ENCODE measurements at regions not wholly inside any gene's neighbourhood (a gene's known extent, or its start where the extent isn't known, plus 50 kb on each side); places are given as distances from the start of the nearest gene placed in this dataset.

- no TSS peak for BruUV-seq (replicated peaks)
- CTCF ChIA-PET: no interaction called here
Measured at GRCh38 chr12:62098132-62098531, 162.1 kb upstream of the USP15 start.

DNA sequence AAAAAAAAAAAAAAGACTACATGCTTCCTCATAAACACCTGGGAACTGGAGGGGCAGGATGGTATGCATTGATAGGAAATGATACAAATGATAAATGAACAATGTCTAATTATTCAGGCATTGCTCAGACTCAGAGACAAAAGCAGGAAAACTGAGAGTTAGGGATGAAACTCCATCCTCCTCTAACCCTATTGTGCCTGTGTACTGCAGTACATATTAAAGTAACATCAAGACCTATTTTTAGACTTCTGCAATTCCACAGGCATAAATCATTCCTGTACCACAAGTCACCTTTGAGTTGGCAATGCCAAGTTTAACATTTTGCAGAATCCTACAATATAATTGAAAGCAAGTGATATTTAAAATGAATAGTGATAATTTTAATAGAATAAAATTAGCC lies 156.5 kb upstream of the USP15 start:
- POLR2A ChIA-PET (ENCODE audit: unreplicated experiment): no interaction called here
- DNase-seq: no peak
- H3K4me1 ChIP-seq (replicated peaks; ENCODE audit: insufficient read depth): no peaks in the 10 kb centered on the region
- no peaks in the 10 kb centered on the region for H3K9me3 ChIP-seq (ENCODE audit: insufficient read depth, low read depth)
- H3F3A ChIP-seq (ENCODE audit: insufficient read depth, low read depth): no peaks in the 10 kb centered on the region
- CTCF ChIA-PET: no interaction called here
- H3K4me3 ChIP-seq: no peak overlapping the region
- no peak overlapping the region for H3K27ac ChIP-seq
- H3K36me3 ChIP-seq (ENCODE audit: low read depth): no peaks in the 10 kb centered on the region
- intact Hi-C loops (cut with micrococcal nuclease; ENCODE audit: unreplicated experiment): no loop called here
- TF ChIP-seq CTCF (conservative IDR thresholded peaks at IDR 0.05) (no peak), EZH2 (IDR thresholded peaks at IDR 0.05; ENCODE audit: low read depth) (no peak)
- H3K79me2 ChIP-seq (ENCODE audit: low read depth): no peaks in the 10 kb centered on the region
- H3K4me2 ChIP-seq: no peak overlapping the region
- H4K20me1 ChIP-seq (ENCODE audit: insufficient read depth): no peaks in the 10 kb centered on the region
- no peak overlapping the region for H2AFZ ChIP-seq
- 0 out of 2 replicates have a peak, but pooled peaks cover 5% of the 10 kb centered on the region for H3K9me2 ChIP-seq (ENCODE audit: insufficient read depth)
- BruUV-seq (replicated peaks): no TSS peak
- no peaks in the 10 kb centered on the region for H3K27me3 ChIP-seq (ENCODE audit: insufficient read depth, low read depth)

More at GRCh38 chr12:62098132-62098531, 162.1 kb upstream of the USP15 start:
- H2AFZ ChIP-seq: no peak overlapping the region
- H3K27me3 ChIP-seq (ENCODE audit: insufficient read depth, low read depth): no peaks in the 10 kb centered on the region
- H3K79me2 ChIP-seq (ENCODE audit: low read depth): no peaks in the 10 kb centered on the region
- H3F3A ChIP-seq (ENCODE audit: insufficient read depth, low read depth): no peaks in the 10 kb centered on the region
- no peak for DNase-seq
- no peak overlapping the region for H3K4me3 ChIP-seq
- intact Hi-C loops (cut with micrococcal nuclease; ENCODE audit: unreplicated experiment): no loop called here
- POLR2A ChIA-PET (ENCODE audit: unreplicated experiment): no interaction called here
- H3K27ac ChIP-seq: no peak overlapping the region
- TF ChIP-seq CTCF (conservative IDR thresholded peaks at IDR 0.05): no peak
- TF ChIP-seq EZH2 (IDR thresholded peaks at IDR 0.05; ENCODE audit: low read depth): no peak
- no peaks in the 10 kb centered on the region for H4K20me1 ChIP-seq (ENCODE audit: insufficient read depth)
- no peaks in the 10 kb centered on the region for H3K4me1 ChIP-seq (replicated peaks; ENCODE audit: insufficient read depth)
- H3K4me2 ChIP-seq: no peak overlapping the region
- 0 out of 2 replicates have a peak, but pooled peaks cover 5% of the 10 kb centered on the region for H3K9me2 ChIP-seq (ENCODE audit: insufficient read depth)
- no peaks in the 10 kb centered on the region for H3K36me3 ChIP-seq (ENCODE audit: low read depth)
- no peaks in the 10 kb centered on the region for H3K9me3 ChIP-seq (ENCODE audit: insufficient read depth, low read depth)

- no peak overlapping the region for H2AFZ ChIP-seq
- no TSS peak for BruUV-seq (replicated peaks)
- no peak for TF ChIP-seq CTCF (conservative IDR thresholded peaks at IDR 0.05)
- TF ChIP-seq EZH2 (IDR thresholded peaks at IDR 0.05; ENCODE audit: low read depth): no peak
- H3K4me1 ChIP-seq (replicated peaks; ENCODE audit: insufficient read depth): no peaks in the 10 kb centered on the region
- ChIA-PET CTCF (no interaction called here), POLR2A (ENCODE audit: unreplicated experiment) (no interaction called here)
- no peak overlapping the region for H3K4me3 ChIP-seq
- H3K36me3 ChIP-seq (ENCODE audit: low read depth): no peaks in the 10 kb centered on the region
- no peaks in the 10 kb centered on the region for H3K27me3 ChIP-seq (ENCODE audit: insufficient read depth, low read depth)
- DNase-seq: no peak
- H3K4me2 ChIP-seq: no peak overlapping the region
- H3K9me3 ChIP-seq (ENCODE audit: insufficient read depth, low read depth): no peaks in the 10 kb centered on the region
- H3K9me2 ChIP-seq (ENCODE audit: insufficient read depth): no peaks in the 10 kb centered on the region
- no peaks in the 10 kb centered on the region for H4K20me1 ChIP-seq (ENCODE audit: insufficient read depth)
- no peaks in the 10 kb centered on the region for H3K79me2 ChIP-seq (ENCODE audit: low read depth)
- no peaks in the 10 kb centered on the region for H3F3A ChIP-seq (ENCODE audit: insufficient read depth, low read depth)
- no peak overlapping the region for H3K27ac ChIP-seq
- intact Hi-C loops (cut with micrococcal nuclease; ENCODE audit: unreplicated experiment): no loop called here
Measured at GRCh38 chr12:62106547-62107185, 153.5 kb upstream of the USP15 start.
